A549 (cell line): ENCODE measurements at regions not wholly inside any gene's neighbourhood (a gene's known extent, or its start where the extent isn't known, plus 50 kb on each side); places are given as distances from the start of the nearest gene placed in this dataset.

Source experiments
- ATAC-seq, 2 experiments: fragments of 200-7000 bp in 1 of 2; fragments of >200 bp in 1 of 2; cut with Nextera tagmentation in 1 of 2; cut with Tn5 transposase in 1 of 2; 3 replicates each; pipeline versions ENCODE4 v1.8.0 to v1.9.1; 2018 to 2020; ENCODE audit warnings: mild to moderate bottlenecking in 1 of 2, moderate library complexity in 1 of 2
- CTCF ChIA-PET: fragments of 300-600 bp; sonication (Branson Sonifier 250); formaldehyde crosslinking; extraction: SDS; loops from one replicate; lab custom pipeline; 2021; ENCODE audit warnings: antibody characterized with exemption, inconsistent platforms; lab: Yijun Ruan, JAX
- POLR2A ChIA-PET: fragments of 350-600 bp; formaldehyde crosslinking; extraction: SDS; loops from one replicate; lab custom pipeline; 2021; ENCODE audit warnings: antibody characterized with exemption, inconsistent platforms; lab: Yijun Ruan, JAX
- DNase-seq, 2 experiments: peaks; one replicate each; pipeline versions ENCODE4 v3.0.0 to v3.0.0-alpha.2; 2011 to 2016; ENCODE audit warnings: low read depth in 1 of 2, low spot score in 1 of 2
- FAIRE-seq: peaks from 2 replicates; lab custom pipeline; 2011; peaks lifted over from hg19 to GRCh38; lab: Jason Lieb, UNC
- H3K27ac ChIP-seq, 2 experiments: fragments of >200 bp; sonication (Bioruptor Twin); formaldehyde crosslinking; 3 replicates each; pipeline ENCODE4 v1.5.1; 2016 to 2017
- H3K4me1 ChIP-seq: fragments of >200 bp; sonication (Bioruptor Twin); formaldehyde crosslinking; 3 replicates; pipeline ENCODE4 v1.6.1; 2016
- H3K4me2 ChIP-seq: fragments of >200 bp; sonication (Bioruptor Twin); formaldehyde crosslinking; 3 replicates; pipeline ENCODE4 v1.6.1; 2016
- H3K4me3 ChIP-seq: fragments of >200 bp; sonication (Bioruptor Twin); formaldehyde crosslinking; 3 replicates; pipeline ENCODE4 v1.5.1; 2016
- H3K9me3 ChIP-seq: fragments of >200 bp; sonication (Bioruptor Twin); formaldehyde crosslinking; 3 replicates; pipeline ENCODE4 v1.6.1; 2016
- BHLHE40 ChIP-seq: IDR thresholded peaks from 2 replicates; pipeline ENCODE4 v1.6.1; 2012; ENCODE audit warnings: low read depth, low read length, inconsistent platforms
- CHD2 ChIP-seq: fragments of 150-350 bp; IDR thresholded peaks from 2 replicates; pipeline ENCODE4 v1.6.1; 2014; ENCODE audit warnings: low read length; ENCODE audit not compliant: partially characterized antibody
- CHD4 ChIP-seq: fragments of 200-600 bp; sonication (generic); IDR thresholded peaks from 2 replicates; pipeline ENCODE4 v1.6.1; 2016; ENCODE audit warnings: antibody characterized with exemption, mild to moderate bottlenecking, borderline replicate concordance
- EP300 ChIP-seq, 2 experiments: fragments of >200 bp; sonication (Bioruptor Twin); formaldehyde crosslinking; IDR thresholded peaks; 2 replicates in 1 of 2; 3 replicates in 1 of 2; pipeline ENCODE4 v1.6.1; 2016 to 2017
- FOSL2 ChIP-seq, 2 experiments: fragments of 450-650 bp in 1 of 2; fragments of >200 bp in 1 of 2; sonication (Bioruptor Twin) in 1 of 2; formaldehyde crosslinking; IDR thresholded peaks; 2 replicates each; pipeline versions ENCODE4 v1.5.0 to v1.6.1; 2016 to 2020; ENCODE audit warnings: mild to moderate bottlenecking in 1 of 2, moderate library complexity in 1 of 2
- FOXS1 ChIP-seq: fragments of 250-450 bp; sonication (Bioruptor Pico); IDR thresholded peaks from 2 replicates; pipeline ENCODE4 v1.5.0; 2020; ENCODE audit warnings: mild to moderate bottlenecking, moderate library complexity
- GATA3 ChIP-seq: IDR thresholded peaks from 2 replicates; pipeline ENCODE4 v1.6.1; 2012; ENCODE audit warnings: borderline replicate concordance
- HES2 ChIP-seq: fragments of >200 bp; sonication (Bioruptor Twin); formaldehyde crosslinking; IDR thresholded peaks from 2 replicates; pipeline ENCODE4 v1.6.1; 2016
- HEYL ChIP-seq: fragments of 250-450 bp; sonication (Bioruptor Pico); IDR thresholded peaks from 2 replicates; pipeline ENCODE4 v1.8.0; 2021; ENCODE audit warnings: mild to moderate bottlenecking, moderate library complexity
- HOXA7 ChIP-seq: fragments of 250-450 bp; sonication (Bioruptor Pico); IDR thresholded peaks from 2 replicates; pipeline ENCODE4 v1.5.0; 2020; ENCODE audit warnings: mild to moderate bottlenecking, moderate library complexity
- HOXB5 ChIP-seq: fragments of 250-450 bp; sonication (Bioruptor Pico); IDR thresholded peaks from 2 replicates; pipeline ENCODE4 v1.5.0; 2020; ENCODE audit warnings: mild to moderate bottlenecking, moderate library complexity
- JUNB ChIP-seq: fragments of >200 bp; sonication (Bioruptor Twin); formaldehyde crosslinking; IDR thresholded peaks from 2 replicates; pipeline ENCODE4 v1.6.1; 2016
- KDM5A ChIP-seq: fragments of 200-600 bp; sonication (generic); IDR thresholded peaks from 2 replicates; pipeline ENCODE4 v1.6.1; 2016; ENCODE audit warnings: antibody characterized with exemption, mild to moderate bottlenecking
- NPAS2 ChIP-seq: fragments of 250-450 bp; sonication (Bioruptor Pico); IDR thresholded peaks from 2 replicates; pipeline ENCODE4 v1.8.0; 2022; ENCODE audit warnings: mild to moderate bottlenecking, moderate library complexity, borderline replicate concordance
- PBX3 ChIP-seq: IDR thresholded peaks from 2 replicates; pipeline ENCODE4 v1.6.1; 2012
- PHF8 ChIP-seq: fragments of 200-600 bp; sonication (generic); IDR thresholded peaks from 2 replicates; pipeline ENCODE4 v1.6.1; 2016; ENCODE audit warnings: low read depth, mild to moderate bottlenecking, antibody characterized with exemption, moderate library complexity, borderline replicate concordance
- RARB ChIP-seq: fragments of 250-450 bp; sonication (Bioruptor Pico); IDR thresholded peaks from 2 replicates; pipeline ENCODE4 v1.8.0; 2021; ENCODE audit warnings: mild to moderate bottlenecking, moderate library complexity
- RCOR1 ChIP-seq: fragments of 150-350 bp; IDR thresholded peaks from 2 replicates; pipeline ENCODE4 v1.6.1; 2014; ENCODE audit warnings: antibody characterized with exemption, low read length, low read depth
- REST ChIP-seq: fragments of 200-600 bp; sonication (generic); IDR thresholded peaks from 2 replicates; pipeline ENCODE4 v1.6.1; 2016; ENCODE audit warnings: antibody characterized with exemption, mild to moderate bottlenecking, moderate library complexity
- ZNF302 ChIP-seq: fragments of 250-450 bp; sonication (Bioruptor Pico); IDR thresholded peaks from 2 replicates; pipeline ENCODE4 v1.9.0; 2021; ENCODE audit warnings: inconsistent platforms, mild to moderate bottlenecking, moderate library complexity
- WGBS: methylation state at CpG from one replicate; pipeline ENCODE4 v1.1.6; 2017; ENCODE audit errors: missing lambda C conversion rate; 5-methylcytosine and 5-hydroxymethylcytosine counted together
- TF ChIP-seq, protein P1 (sequence below): fragments of 150-350 bp; IDR thresholded peaks from 2 replicates; pipeline ENCODE4 v1.6.1; 2014; ENCODE audit warnings: low read depth, mild to moderate bottlenecking, low read length
- TF ChIP-seq, protein P2 (sequence below): IDR thresholded peaks from 2 replicates; pipeline ENCODE4 v1.6.1; 2012
- TF ChIP-seq, protein P3 (sequence below): fragments of 250-450 bp; sonication (Bioruptor Pico); IDR thresholded peaks from 2 replicates; pipeline ENCODE4 v1.5.0; 2020; ENCODE audit warnings: low read depth, mild to moderate bottlenecking, moderate library complexity
- TF ChIP-seq, protein P4 (sequence below): fragments of >200 bp; sonication (Bioruptor Twin); formaldehyde crosslinking; IDR thresholded peaks from 3 replicates; pipeline ENCODE4 v1.5.1; 2016

DNA sequence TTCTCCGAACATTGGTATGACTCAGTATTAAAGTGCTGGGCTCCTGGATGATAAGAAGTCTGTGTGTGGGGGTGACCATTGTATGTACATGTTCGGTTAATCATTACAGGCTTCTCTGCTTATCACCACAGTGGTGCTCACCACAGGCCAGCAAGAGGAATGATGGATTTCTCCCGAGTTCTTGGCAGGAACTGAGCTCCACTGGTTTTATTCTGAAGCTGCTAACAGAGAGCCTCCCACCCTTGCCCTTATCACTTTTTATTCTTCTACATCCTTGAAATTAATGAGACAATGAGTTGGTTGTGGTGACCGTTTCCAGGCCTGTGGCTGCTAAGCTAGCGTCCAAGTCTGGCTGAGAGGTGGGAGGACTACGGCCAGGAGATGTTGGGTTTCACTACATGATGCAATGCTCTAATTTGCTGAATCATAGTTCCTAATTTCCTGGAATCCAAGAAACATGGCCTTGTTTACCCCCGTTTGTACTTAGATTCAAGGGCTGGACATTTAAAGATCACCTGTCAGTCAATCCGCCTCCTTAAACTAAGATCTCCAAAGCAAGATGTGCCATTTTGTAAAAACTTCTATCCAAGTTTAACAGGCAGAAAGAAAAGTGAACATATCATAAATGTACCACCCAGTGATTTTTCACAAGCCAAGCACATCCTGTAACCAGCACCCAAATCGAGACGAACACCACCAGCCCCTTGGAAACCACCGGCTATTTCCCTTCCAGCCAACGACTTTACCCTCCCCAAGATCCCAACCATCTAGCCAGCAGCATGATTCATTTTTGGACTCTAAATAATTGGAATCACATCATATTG lies 172.5 kb downstream of the FOXA2 start (continued):
- TF ChIP-seq GATA3 (peak; percentile 82; the same call in 1 of the 2 replicates), PHF8 (no peak), HOXA7 (CRISPR knock-in tag) (peak; percentile 50; the same call in 1 of the 2 replicates), REST (no peak), PBX3 (peak; percentile 74), HOXB5 (CRISPR knock-in tag) (peak; percentile 89), FOSL2 (IDR thresholded peaks at IDR 0.05) (peak; percentile 32; the same call in 1 of the 2 replicates), FOSL2 (CRISPR knock-in tag; IDR thresholded peaks at IDR 0.05) (peak; percentile 86), RARB (CRISPR knock-in tag) (peak; percentile 68; the same call in 1 of the 2 replicates), FOXS1 (CRISPR knock-in tag) (peak; percentile 64; the same call in 1 of the 2 replicates), JUNB (peak; percentile 81), BHLHE40 (no peak), RCOR1 (no peak)
- TF ChIP-seq, protein P1, sequence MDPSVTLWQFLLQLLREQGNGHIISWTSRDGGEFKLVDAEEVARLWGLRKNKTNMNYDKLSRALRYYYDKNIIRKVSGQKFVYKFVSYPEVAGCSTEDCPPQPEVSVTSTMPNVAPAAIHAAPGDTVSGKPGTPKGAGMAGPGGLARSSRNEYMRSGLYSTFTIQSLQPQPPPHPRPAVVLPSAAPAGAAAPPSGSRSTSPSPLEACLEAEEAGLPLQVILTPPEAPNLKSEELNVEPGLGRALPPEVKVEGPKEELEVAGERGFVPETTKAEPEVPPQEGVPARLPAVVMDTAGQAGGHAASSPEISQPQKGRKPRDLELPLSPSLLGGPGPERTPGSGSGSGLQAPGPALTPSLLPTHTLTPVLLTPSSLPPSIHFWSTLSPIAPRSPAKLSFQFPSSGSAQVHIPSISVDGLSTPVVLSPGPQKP: no peak
- TF ChIP-seq, protein P2, sequence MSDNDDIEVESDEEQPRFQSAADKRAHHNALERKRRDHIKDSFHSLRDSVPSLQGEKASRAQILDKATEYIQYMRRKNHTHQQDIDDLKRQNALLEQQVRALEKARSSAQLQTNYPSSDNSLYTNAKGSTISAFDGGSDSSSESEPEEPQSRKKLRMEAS: peak; percentile 84
- TF ChIP-seq, protein P3, sequence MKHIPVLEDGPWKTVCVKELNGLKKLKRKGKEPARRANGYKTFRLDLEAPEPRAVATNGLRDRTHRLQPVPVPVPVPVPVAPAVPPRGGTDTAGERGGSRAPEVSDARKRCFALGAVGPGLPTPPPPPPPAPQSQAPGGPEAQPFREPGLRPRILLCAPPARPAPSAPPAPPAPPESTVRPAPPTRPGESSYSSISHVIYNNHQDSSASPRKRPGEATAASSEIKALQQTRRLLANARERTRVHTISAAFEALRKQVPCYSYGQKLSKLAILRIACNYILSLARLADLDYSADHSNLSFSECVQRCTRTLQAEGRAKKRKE: no peak
- TF ChIP-seq, all 56 proteins: peak for 28

- FAIRE-seq (no peak), ATAC-seq (no peak), DNase-seq (no peak)
- 0% methylated on average over 1 of the region's 1 CpG for WGBS
- H3K4me3 ChIP-seq: no peak overlapping the region
- ChIA-PET CTCF (interaction anchor here (1.2 to 7.3 kb wide), 4 partner anchors 25 to 273 kb away, joined by 3 to 47 read pairs (median 8); no protein-coding TSS in a partner anchor), POLR2A (interaction anchor here (0.9 to 1.7 kb wide), 9 partner anchors 8 to 173 kb away, joined by 3 to 17 read pairs (median 7); partner anchors contain the start of gene FOXA2)
- peaks cover 67% of the 10 kb centered on the region for H3K4me1 ChIP-seq
- peaks cover 17% of the 10 kb centered on the region; the same call in 1 of the 3 replicates for H3K9me3 ChIP-seq
- peak overlapping the region; percentile 80 for H3K4me2 ChIP-seq
- peak overlapping the region; percentile 97 to 98 for H3K27ac ChIP-seq
- TF ChIP-seq HES2 (no peak), NPAS2 (CRISPR knock-in tag) (no peak), JUNB (no peak), CHD2 (no peak), HEYL (CRISPR knock-in tag) (no peak), FOSL2 (IDR thresholded peaks at IDR 0.05) (no peak), FOSL2 (CRISPR knock-in tag; IDR thresholded peaks at IDR 0.05) (no peak; the same call in 1 of the 2 replicates), CHD4 (no peak), EP300 (IDR thresholded peaks at IDR 0.05) (no peak), KDM5A (no peak), ZNF302 (CRISPR knock-in tag) (0 out of 2 replicates have a peak, but pooled peaks have one; percentile 22), PBX3 (no peak), PHF8 (no peak)
- TF ChIP-seq, protein P4, sequence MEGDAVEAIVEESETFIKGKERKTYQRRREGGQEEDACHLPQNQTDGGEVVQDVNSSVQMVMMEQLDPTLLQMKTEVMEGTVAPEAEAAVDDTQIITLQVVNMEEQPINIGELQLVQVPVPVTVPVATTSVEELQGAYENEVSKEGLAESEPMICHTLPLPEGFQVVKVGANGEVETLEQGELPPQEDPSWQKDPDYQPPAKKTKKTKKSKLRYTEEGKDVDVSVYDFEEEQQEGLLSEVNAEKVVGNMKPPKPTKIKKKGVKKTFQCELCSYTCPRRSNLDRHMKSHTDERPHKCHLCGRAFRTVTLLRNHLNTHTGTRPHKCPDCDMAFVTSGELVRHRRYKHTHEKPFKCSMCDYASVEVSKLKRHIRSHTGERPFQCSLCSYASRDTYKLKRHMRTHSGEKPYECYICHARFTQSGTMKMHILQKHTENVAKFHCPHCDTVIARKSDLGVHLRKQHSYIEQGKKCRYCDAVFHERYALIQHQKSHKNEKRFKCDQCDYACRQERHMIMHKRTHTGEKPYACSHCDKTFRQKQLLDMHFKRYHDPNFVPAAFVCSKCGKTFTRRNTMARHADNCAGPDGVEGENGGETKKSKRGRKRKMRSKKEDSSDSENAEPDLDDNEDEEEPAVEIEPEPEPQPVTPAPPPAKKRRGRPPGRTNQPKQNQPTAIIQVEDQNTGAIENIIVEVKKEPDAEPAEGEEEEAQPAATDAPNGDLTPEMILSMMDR: no peak
- TF ChIP-seq, protein P1: no peak
Measured at GRCh38 chr20:22411286-22411626, 173.1 kb downstream of the FOXA2 start.
